ENCODE measurements at regions not wholly inside any gene's neighbourhood (a gene's known extent, or its start where the extent isn't known, plus 50 kb on each side); places are given as distances from the start of the nearest gene placed in this dataset.
"Not testable (repeated sequence)": the region's sequence is repeated elsewhere in the genome, so short reads cannot be mapped to it uniquely, and the experiment has no call there.

DNA sequence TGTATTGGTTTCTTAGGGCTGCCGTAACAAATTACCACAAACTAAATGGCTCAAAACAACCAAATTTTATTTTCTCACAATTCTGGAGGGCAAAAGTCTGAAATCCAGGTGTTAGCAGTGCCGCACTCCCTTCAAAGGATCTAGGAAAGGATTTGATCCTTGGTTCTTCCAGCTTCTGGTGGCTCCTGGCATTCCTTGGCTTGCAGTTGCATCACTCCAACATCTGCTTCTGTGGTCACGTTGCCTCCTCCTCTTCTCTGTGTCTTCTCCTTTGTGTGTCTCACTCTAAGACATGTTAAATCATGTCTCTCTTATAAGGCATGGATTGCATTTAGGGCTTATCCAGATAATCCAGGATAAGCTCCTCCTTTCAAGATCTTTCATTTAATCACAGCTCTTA is 262.2 kb downstream of the MEX3B start:
- Histone ChIP-seq H3K36me3 (ENCODE audit: insufficient read depth, low read length) (no peaks in the 10 kb centered on the region), H3K9me3 (ENCODE audit: low read depth, low read length) (no peaks in the 10 kb centered on the region), H3K9ac (ENCODE audit: insufficient read length) (no peak overlapping the region), H3K27ac (no peak overlapping the region), H3K4me3 (no peak overlapping the region)
- DNase-seq (ENCODE audit: low read depth, low spot score) = no peak
- TF ChIP-seq FOXP2 (optimal IDR thresholded peaks at IDR 0.05; ENCODE audit: control extremely low read depth, extremely low read length, insufficient read depth) = no peak
- TF ChIP-seq POLR2AphosphoS5 (IDR thresholded peaks at IDR 0.05; ENCODE audit: borderline replicate concordance, low read depth, low read length) = no peak
- no peak for TF ChIP-seq EZH2 (IDR thresholded peaks at IDR 0.05)

GRCh38 chr15:81783076-81783475 is 262.7 kb downstream of the MEX3B start:
- Histone ChIP-seq H3K9me3 (ENCODE audit: low read depth, low read length) (no peaks in the 10 kb centered on the region), H3K4me3 (no peak overlapping the region), H3K9ac (ENCODE audit: insufficient read length) (no peak overlapping the region), H3K36me3 (ENCODE audit: insufficient read depth, low read length) (no peaks in the 10 kb centered on the region), H3K27ac (no peak overlapping the region)
- TF ChIP-seq POLR2AphosphoS5 (IDR thresholded peaks at IDR 0.05; ENCODE audit: borderline replicate concordance, low read depth, low read length) (no peak), FOXP2 (optimal IDR thresholded peaks at IDR 0.05; ENCODE audit: control extremely low read depth, extremely low read length, insufficient read depth) (no peak), EZH2 (IDR thresholded peaks at IDR 0.05) (no peak)
- DNase-seq (ENCODE audit: low read depth, low spot score) = no peak

DNA sequence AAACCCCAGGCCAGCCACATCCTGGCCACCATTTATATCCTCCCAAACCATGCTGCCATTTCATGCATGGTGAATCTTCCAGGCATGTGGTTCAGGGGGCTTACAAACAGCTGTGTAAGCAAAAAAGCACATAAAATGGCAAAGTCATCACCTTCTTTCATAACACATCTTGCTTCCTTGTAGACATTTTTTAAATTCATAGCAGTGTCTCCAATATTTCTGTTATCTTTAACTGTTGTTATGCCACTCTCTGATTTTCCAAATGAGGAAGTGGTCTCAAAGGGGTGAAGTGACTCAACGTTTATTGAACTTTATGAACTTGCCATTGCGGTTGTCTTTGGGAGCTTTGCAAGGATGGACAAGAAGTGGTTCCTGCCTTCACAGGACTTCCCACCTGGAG is 264.4 kb downstream of the MEX3B start:
- H3K36me3 ChIP-seq (ENCODE audit: insufficient read depth, low read length) = no peaks in the 10 kb centered on the region
- DNase-seq (ENCODE audit: low read depth, low spot score) = no peak
- TF ChIP-seq POLR2AphosphoS5 (IDR thresholded peaks at IDR 0.05; ENCODE audit: borderline replicate concordance, low read depth, low read length) (no peak), FOXP2 (optimal IDR thresholded peaks at IDR 0.05; ENCODE audit: control extremely low read depth, extremely low read length, insufficient read depth) (no peak), EZH2 (IDR thresholded peaks at IDR 0.05) (no peak)

DNA sequence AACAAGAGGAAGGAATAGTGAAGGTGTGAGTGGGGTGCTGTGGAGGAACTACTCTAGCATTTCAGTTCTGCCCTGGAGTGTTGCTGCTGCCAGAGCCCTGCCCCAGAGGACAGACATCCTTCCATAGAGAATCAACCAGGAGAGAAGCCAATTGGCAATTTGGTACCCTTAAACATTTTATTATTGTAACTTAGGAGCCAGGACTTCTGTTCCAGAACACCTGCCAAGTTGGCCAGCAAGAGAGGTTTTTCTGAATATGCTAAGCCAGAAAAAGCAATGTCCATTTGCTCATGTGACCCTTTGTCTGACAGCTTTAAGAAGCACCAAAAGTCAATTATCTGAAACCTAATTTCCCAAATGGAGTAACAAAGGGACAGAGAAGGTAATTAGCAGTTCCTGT is 264.9 kb downstream of the MEX3B start:
- no peak overlapping the region for H3K4me3 ChIP-seq

More for the DNA sequence above, 264.4 kb downstream of the MEX3B start:
- Histone ChIP-seq H3K9ac (ENCODE audit: insufficient read length) (no peak overlapping the region), H3K4me3 (no peak overlapping the region), H3K9me3 (ENCODE audit: low read depth, low read length) (no peaks in the 10 kb centered on the region), H3K27ac (no peak overlapping the region)

GRCh38 chr15:81779181-81779580 is 266.6 kb downstream of the MEX3B start:
- no peak overlapping the region for H3K4me3 ChIP-seq
- no peak overlapping the region for H3K27ac ChIP-seq
- no peak for DNase-seq (ENCODE audit: low read depth, low spot score)
- H3K9ac ChIP-seq (ENCODE audit: insufficient read length) = no peak overlapping the region
- H3K36me3 ChIP-seq (ENCODE audit: insufficient read depth, low read length) = no peaks in the 10 kb centered on the region
- TF ChIP-seq FOXP2 (optimal IDR thresholded peaks at IDR 0.05; ENCODE audit: control extremely low read depth, extremely low read length, insufficient read depth) (no peak), EZH2 (IDR thresholded peaks at IDR 0.05) (no peak), POLR2AphosphoS5 (IDR thresholded peaks at IDR 0.05; ENCODE audit: borderline replicate concordance, low read depth, low read length) (no peak)
- no peaks in the 10 kb centered on the region for H3K9me3 ChIP-seq (ENCODE audit: low read depth, low read length)

More for the DNA sequence above, 264.9 kb downstream of the MEX3B start:
- Histone ChIP-seq H3K9me3 (ENCODE audit: low read depth, low read length) (no peaks in the 10 kb centered on the region), H3K36me3 (ENCODE audit: insufficient read depth, low read length) (no peaks in the 10 kb centered on the region), H3K9ac (ENCODE audit: insufficient read length) (no peak overlapping the region), H3K27ac (no peak overlapping the region)
- no peak for TF ChIP-seq EZH2 (IDR thresholded peaks at IDR 0.05)
- no peak for TF ChIP-seq FOXP2 (optimal IDR thresholded peaks at IDR 0.05; ENCODE audit: control extremely low read depth, extremely low read length, insufficient read depth)
- no peak for TF ChIP-seq POLR2AphosphoS5 (IDR thresholded peaks at IDR 0.05; ENCODE audit: borderline replicate concordance, low read depth, low read length)
- DNase-seq (ENCODE audit: low read depth, low spot score) = no peak

- Histone ChIP-seq H3K9ac (ENCODE audit: insufficient read length) (no peak overlapping the region), H3K27ac (no peak overlapping the region), H3K4me3 (no peak overlapping the region), H3K9me3 (ENCODE audit: low read depth, low read length) (no peaks in the 10 kb centered on the region), H3K36me3 (ENCODE audit: insufficient read depth, low read length) (no peaks in the 10 kb centered on the region)
- DNase-seq (ENCODE audit: low read depth, low spot score) = no peak
- TF ChIP-seq FOXP2 (optimal IDR thresholded peaks at IDR 0.05; ENCODE audit: control extremely low read depth, extremely low read length, insufficient read depth) (no peak), POLR2AphosphoS5 (IDR thresholded peaks at IDR 0.05; ENCODE audit: borderline replicate concordance, low read depth, low read length) (no peak), EZH2 (IDR thresholded peaks at IDR 0.05) (no peak)
These were observed 268.3 kb downstream of the MEX3B start for GRCh38 chr15:81777546-81777945.

DNA sequence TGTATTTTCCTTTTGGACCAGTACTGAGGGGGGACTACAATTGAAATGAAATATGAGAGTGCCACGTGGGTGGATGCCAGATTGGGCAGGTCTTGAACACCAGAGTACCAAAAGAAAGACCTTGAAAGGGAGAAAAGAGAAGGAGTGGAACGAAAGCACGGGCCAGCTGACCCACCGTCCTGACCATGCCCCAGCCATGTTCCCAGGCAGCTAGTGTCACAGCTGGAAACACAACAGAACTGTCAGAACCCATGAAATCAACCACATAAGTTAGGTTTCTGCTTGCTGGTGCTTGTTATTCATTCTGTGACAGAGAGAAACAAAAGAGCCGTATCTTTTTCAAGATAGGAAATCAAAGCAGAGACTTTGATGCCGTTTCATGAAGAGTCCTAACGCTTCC is 268.8 kb downstream of the MEX3B start:
- no peaks in the 10 kb centered on the region for H3K9me3 ChIP-seq (ENCODE audit: low read depth, low read length)
- no peak for DNase-seq (ENCODE audit: low read depth, low spot score)
- H3K36me3 ChIP-seq (ENCODE audit: insufficient read depth, low read length) = no peaks in the 10 kb centered on the region
- H3K27ac ChIP-seq = no peak overlapping the region
- TF ChIP-seq FOXP2 (optimal IDR thresholded peaks at IDR 0.05; ENCODE audit: control extremely low read depth, extremely low read length, insufficient read depth) (no peak), EZH2 (IDR thresholded peaks at IDR 0.05) (no peak), POLR2AphosphoS5 (IDR thresholded peaks at IDR 0.05; ENCODE audit: borderline replicate concordance, low read depth, low read length) (no peak)
- H3K4me3 ChIP-seq = no peak overlapping the region
- no peak overlapping the region for H3K9ac ChIP-seq (ENCODE audit: insufficient read length)

DNA sequence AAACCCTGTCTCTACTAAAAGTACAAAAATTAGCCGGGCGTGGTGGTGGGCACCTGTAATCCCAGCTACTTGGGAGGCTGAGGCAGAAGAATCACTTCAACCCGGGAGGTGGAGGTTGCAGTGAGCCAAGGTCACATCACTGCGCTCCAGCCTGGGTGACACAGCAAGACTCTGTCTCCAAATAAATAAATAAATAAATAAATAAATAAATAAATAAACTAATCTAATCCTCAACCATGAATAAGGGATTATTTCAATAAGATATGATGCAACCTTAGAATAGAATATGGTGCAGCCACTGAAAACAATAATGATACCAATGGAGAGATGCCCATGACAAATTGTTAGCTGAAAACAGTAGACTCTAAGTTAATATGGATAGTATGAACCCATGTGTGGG is 270.0 kb downstream of the MEX3B start:
- H3K27ac ChIP-seq; H3K36me3 ChIP-seq (ENCODE audit: insufficient read depth, low read length); H3K9ac ChIP-seq (ENCODE audit: insufficient read length); DNase-seq (ENCODE audit: low read depth, low spot score); H3K4me3 ChIP-seq; H3K9me3 ChIP-seq (ENCODE audit: low read depth, low read length): not testable (repeated sequence)

GRCh38 chr15:81774309-81774708 is 271.5 kb downstream of the MEX3B start:
- Histone ChIP-seq H3K36me3 (ENCODE audit: insufficient read depth, low read length) (no peaks in the 10 kb centered on the region), H3K27ac (no peak overlapping the region), H3K9ac (ENCODE audit: insufficient read length) (no peak overlapping the region), H3K4me3 (no peak overlapping the region), H3K9me3 (ENCODE audit: low read depth, low read length) (no peaks in the 10 kb centered on the region)
- DNase-seq (ENCODE audit: low read depth, low spot score) = no peak
- no peak for TF ChIP-seq FOXP2 (optimal IDR thresholded peaks at IDR 0.05; ENCODE audit: control extremely low read depth, extremely low read length, insufficient read depth)
- TF ChIP-seq POLR2AphosphoS5 (IDR thresholded peaks at IDR 0.05; ENCODE audit: borderline replicate concordance, low read depth, low read length) = no peak
- TF ChIP-seq EZH2 (IDR thresholded peaks at IDR 0.05) = no peak

Measured in SK-N-MC (cell line).